Epithelial cell of prostate (primary cell): ENCODE measurements at regions not wholly inside any gene's neighbourhood (a gene's known extent, or its start where the extent isn't known, plus 50 kb on each side); places are given as distances from the start of the nearest gene placed in this dataset.
"Not testable (repeated sequence)": the region's sequence is repeated elsewhere in the genome, so short reads cannot be mapped to it uniquely, and the experiment has no call there.

Experiments used
- DNase-seq: peaks from one replicate; pipeline ENCODE4 v3.0.0-alpha.2; 2011; ENCODE audit warnings: low read depth, low spot score
- H3K27ac ChIP-seq: fragments of 450-650 bp; 2 replicates; pipeline ENCODE4 v1.5.1; 2017; ENCODE audit warnings: mild to moderate bottlenecking

DNA sequence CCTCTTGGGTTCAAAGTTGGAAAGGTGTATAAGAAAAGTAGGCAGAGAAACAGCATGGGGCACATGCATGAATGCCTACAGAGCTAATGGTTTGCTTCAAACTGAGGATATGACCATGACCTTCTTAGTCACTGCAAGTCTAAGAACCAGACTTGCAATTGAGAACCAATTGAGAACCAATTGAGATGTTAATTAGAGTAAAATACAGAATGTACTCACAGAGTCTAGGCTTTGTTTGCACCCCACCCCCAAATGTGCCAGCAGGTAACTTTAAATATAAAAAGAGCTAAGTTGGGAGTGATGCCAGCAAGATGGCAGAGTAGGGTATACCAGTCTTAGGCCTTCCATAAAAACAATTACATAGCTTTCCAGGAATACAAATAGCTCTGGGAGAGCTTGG is 227.3 kb upstream of the ALG10 start:
- H3K27ac ChIP-seq = no peak overlapping the region
- DNase-seq = no peak

GRCh38 chr12:33795536-33795935 is 226.8 kb upstream of the ALG10 start:
- DNase-seq = peak; percentile 52
- no peak overlapping the region for H3K27ac ChIP-seq

DNA sequence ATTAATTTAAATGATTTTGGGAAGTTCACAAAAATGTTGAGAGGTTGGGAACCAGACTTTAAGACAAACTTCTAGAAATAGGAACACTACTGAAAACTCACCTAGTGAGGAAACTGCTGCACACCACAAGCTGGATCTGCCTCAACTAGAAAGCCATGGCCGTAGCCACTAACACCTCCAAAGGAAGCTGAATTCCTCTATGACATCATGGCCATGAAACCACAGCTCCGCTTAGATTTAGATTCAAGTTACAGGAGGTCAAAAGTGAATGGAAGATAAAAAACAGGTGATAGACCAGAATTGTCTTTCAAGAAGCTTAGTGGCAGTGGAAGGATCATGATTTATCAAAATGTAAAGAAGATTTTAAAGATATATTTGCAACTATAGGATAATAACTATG is 208.8 kb upstream of the ALG10 start:
- H3K27ac ChIP-seq = no peak overlapping the region
- DNase-seq = no peak

DNA sequence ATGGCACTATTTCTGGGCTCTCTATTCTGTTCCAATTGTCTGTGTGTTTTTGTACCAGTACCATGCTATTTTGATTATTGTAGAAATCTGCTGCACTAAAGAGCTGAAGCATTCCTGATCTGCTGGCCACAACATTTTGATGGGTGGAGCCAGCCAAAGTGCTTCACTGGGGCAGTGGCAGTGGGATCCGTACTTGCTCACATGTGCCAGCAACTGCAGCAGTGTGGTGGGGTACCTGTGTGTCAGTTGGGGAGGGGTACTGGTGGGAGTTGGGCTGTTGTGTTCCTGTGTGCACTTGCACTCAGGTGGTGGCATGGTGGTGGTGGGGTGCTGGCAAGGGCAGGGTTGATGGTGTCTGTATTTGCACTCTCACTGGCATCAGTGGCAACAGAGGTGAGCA is 204.6 kb upstream of the ALG10 start:
- DNase-seq = no peak
- no peak overlapping the region for H3K27ac ChIP-seq

GRCh38 chr12:33818313-33818712 is 204.0 kb upstream of the ALG10 start:
- DNase-seq = no peak
- H3K27ac ChIP-seq = no peak overlapping the region

GRCh38 chr12:33825442-33825841 is 196.9 kb upstream of the ALG10 start:
- no peak overlapping the region for H3K27ac ChIP-seq
- DNase-seq = no peak

DNA sequence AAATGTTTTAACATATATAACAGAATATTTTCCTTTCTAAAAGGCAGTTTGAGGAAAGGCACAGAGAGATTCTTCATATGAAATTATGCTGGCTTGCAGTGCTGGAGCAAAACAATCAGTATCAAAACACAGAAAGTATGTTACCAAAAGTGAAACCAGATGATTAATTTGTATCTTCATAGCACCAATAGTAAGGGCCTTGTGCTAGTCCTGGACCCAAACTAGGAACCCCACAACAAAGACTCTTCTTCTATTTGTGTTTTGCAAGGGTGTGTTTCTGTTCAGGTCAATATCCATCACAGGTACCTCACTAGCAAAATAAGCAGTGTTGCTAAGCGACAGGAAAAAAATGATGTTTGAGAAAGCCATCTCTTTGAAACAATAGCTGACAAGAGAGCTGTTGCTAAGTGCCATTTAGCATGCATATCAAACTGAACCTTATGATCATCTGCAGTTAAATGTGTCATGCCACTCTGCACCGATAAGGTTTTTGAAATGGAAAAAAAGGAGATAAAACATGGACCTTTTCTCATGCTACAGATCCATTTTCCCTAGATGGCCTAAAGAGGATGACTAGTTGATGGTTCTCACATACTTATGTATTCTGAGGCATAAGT is 196.2 kb upstream of the ALG10 start:
- H3K27ac ChIP-seq = no peak overlapping the region
- no peak for DNase-seq

DNA sequence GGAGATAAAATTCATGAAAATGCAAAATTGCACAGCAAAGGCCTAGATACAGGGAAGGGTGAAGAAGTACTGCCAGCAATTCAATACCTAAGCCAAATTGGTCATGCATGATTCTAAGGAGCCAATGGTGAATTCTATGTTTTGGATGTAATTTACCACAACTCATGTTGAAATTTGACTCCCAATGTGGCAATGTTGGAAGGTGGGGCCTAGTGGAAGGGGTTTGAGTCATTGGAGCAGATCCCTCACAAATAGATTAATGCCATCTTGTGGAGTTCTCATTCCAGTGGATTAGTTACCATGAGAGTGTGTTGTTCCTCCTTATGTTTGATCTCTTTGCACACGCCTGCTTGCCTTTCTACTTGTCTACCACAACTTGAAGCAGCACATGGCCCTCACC is 194.0 kb upstream of the ALG10 start:
- no peak for DNase-seq
- H3K27ac ChIP-seq = no peak overlapping the region

DNA sequence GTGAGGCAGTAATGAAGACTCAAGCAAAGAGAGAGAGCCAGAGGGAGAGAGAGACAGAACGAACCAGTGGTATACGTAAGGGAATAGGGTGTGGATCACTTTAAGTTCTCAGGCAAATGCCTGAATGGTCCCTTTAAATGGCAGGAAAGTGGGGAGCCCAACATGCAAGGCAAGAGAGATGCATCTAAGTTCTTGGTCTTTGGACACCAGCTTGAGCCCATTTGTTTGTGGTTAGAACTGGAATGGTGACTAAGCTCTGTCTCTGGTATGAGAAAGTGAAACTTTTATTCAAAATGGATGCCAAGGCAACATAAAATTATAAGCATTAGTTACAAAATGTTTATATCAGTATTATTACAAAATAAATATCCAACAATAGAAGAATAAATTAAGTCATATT is 192.2 kb upstream of the ALG10 start:
- H3K27ac ChIP-seq = no peak overlapping the region
- DNase-seq = no peak

DNA sequence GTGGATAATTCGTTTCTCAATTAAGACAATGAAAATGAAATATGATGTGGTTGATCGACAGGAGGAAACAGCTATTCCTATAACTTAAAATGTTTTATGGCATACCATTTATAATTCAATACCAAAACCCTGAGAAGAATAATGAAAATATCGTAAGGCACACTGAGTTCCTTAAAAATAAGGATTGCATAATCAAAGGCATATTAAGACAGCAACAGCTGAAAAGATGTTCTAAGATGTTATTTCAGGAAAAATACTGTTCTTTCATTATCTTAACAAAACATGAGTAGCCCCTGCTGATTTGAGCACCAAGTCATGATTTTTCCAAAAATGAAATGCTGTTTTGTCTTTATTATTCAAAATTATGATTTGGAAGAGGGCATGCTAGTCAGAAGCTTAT is 189.4 kb upstream of the ALG10 start:
- no peak for DNase-seq
- H3K27ac ChIP-seq = no peak overlapping the region

GRCh38 chr12:33834672-33835071 is 187.6 kb upstream of the ALG10 start:
- no peak overlapping the region for H3K27ac ChIP-seq
- no peak for DNase-seq

DNA sequence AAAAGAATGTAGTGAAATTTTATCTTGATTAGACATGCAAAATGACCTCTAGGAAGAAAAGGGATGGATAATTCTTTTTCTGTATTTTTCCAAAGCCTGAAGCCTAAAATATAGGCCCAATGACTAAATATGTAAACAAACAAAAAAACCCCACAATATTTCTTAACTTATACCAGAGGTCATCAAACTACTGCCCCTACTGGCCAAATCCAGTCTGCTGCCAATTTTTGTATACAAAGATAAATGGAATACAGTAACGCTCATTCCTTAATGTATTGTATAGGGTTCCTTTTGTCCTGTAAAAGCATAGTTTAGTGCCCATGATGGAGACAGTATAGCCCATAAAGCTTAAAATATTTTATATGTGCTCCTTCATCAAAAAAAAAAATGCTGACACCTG is 145.7 kb upstream of the ALG10 start:
- H3K27ac ChIP-seq = no peak overlapping the region
- DNase-seq = no peak

DNA sequence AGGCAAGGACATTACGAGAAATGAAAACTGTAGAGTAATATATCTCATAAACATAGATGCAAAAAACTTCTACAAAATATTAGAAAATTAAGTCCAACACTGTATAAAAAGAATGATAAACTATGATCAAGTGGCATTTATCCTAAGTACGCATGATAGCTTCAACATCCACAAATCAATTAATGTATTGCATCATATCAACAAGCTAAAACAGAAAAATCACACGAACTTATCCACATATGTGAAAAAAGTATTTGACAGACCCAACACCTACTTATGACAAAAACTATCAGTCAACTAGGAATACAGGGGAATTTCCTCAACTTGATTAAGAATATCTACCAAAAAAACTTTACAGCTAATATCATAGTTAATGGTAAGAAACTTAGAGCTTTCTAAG is 129.9 kb upstream of the ALG10 start:
- no peak overlapping the region for H3K27ac ChIP-seq
- no peak for DNase-seq

DNA sequence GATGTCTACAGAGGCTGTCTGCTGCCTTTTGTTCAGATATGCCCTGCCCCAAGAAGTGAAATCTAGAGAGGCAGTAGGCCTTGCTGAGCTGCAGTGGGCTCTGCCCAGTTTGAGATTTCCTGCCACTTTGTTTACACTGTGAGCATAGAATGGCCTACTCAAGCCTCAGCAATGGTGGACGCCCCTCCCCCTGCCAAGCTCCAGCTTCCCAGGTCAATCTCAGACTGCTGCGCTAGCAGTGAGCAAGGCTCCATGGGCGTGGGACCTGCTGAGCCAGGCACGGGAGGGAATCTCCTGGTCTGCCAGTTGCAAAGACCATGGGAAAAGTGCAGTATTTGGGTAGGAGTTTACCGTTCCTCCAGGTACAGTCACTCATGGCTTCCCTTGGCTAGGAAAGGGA is 101.8 kb upstream of the ALG10 start:
- not testable (repeated sequence) for DNase-seq, H3K27ac ChIP-seq

DNA sequence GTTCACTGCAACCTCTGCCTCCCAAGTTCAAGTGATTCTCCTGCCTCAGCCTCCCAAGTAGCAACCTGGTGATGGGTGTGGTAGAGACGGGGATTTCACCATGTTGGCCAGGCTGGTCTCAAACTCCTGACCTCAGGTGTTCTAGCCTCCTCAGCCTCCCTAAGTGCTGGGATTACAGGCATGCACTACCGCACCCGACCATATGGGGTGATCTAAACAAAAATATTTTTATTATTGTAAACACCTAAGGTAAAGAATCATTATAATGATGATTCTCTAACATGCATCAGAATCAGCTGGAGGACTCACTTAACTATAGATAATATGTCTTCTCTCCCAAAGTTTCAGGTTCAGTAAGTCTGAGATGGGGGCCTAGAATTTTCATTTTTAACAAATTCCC is 96.2 kb upstream of the ALG10 start:
- DNase-seq = no peak
- H3K27ac ChIP-seq = no peak overlapping the region

GRCh38 chr12:33937669-33938068 is 84.6 kb upstream of the ALG10 start:
- DNase-seq, H3K27ac ChIP-seq: not testable (repeated sequence)

- no peak for DNase-seq
- no peak overlapping the region for H3K27ac ChIP-seq
Measured at GRCh38 chr12:33942172-33942571, 80.1 kb upstream of the ALG10 start.

GRCh38 chr12:33944703-33945437 is 77.4 kb upstream of the ALG10 start:
- H3K27ac ChIP-seq = no peak overlapping the region
- DNase-seq = no peak

DNA sequence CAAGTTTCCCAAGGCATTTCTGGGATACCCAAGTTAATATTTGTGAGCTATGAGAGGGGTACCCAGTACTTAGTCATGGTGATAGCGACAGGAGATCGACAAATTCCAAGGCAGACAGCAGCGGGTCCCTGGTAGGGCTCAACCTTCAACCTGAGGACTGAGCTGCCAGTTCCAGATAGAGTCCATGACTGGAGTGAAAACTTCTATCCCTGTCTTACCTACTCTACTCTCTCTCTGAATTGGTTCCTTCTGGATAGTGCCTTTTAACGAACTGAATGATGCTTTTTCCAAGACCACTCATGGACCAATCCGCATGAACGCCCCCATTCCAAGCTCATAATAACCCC is 76.9 kb upstream of the ALG10 start:
- DNase-seq = no peak
- no peak overlapping the region for H3K27ac ChIP-seq

GRCh38 chr12:33966219-33966618 is 56.1 kb upstream of the ALG10 start:
- not testable (repeated sequence) for H3K27ac ChIP-seq

GRCh38 chr12:33967760-33968159 is 54.5 kb upstream of the ALG10 start:
- peak overlapping the region; percentile 65 for H3K27ac ChIP-seq
- DNase-seq = peak; percentile 59

More at GRCh38 chr12:33966219-33966618, 56.1 kb upstream of the ALG10 start:
- not testable (repeated sequence) for DNase-seq
